K562 (cell line): ENCODE measurements at regions not wholly inside any gene's neighbourhood (a gene's known extent, or its start where the extent isn't known, plus 50 kb on each side); places are given as distances from the start of the nearest gene placed in this dataset.

Experiments used
- ATAC-seq: fragments of 200-7000 bp; cut with Tn5 transposase; 3 replicates; pipeline ENCODE4 v1.9.1; 2020; ENCODE audit warnings: moderate library complexity
- BruUV-seq: library from RNA; stranded (reverse); fragments of 400-500 nt; replicated peaks from 2 replicates; lab custom pipeline; 2021; lab: Mats Ljungman, UMichigan
- CTCF ChIA-PET: fragments of 300-600 bp; formaldehyde crosslinking; extraction: SDS; loops from one replicate; lab custom pipeline; 2021; ENCODE audit warnings: low intra/inter-chr PET ratio; lab: Yijun Ruan, JAX
- POLR2A ChIA-PET: fragments of 300-600, 350-650 bp; sonication (Branson Sonifier 250); formaldehyde crosslinking; extraction: SDS; loops from one replicate; lab custom pipeline; 2021; ENCODE audit warnings: antibody characterized with exemption, inconsistent platforms; lab: Yijun Ruan, JAX
- DNase-seq, 4 experiments: peaks; one replicate each; pipeline versions ENCODE4 v3.0.0 to v3.0.0-alpha.2; 2011 to 2018; ENCODE audit warnings: low spot score in 3 of 4, mixed read lengths in 3 of 4; ENCODE audit errors: extremely low read depth in 1 of 4
- FAIRE-seq: peaks from 2 replicates; lab custom pipeline; 2011; peaks lifted over from hg19 to GRCh38; lab: Jason Lieb, UNC
- H2AFZ ChIP-seq: 2 replicates; pipeline ENCODE4 v1.6.0; 2011; ENCODE audit warnings: low read depth, low read length, control low read depth, inconsistent platforms
- H3K27ac ChIP-seq: fragments of 200-600 bp; 3 replicates; pipeline ENCODE4 v1.8.0; 2011; ENCODE audit warnings: low read depth, mild to moderate bottlenecking, control low read depth, inconsistent platforms, low read length, moderate library complexity, mixed read lengths; ENCODE audit errors: extremely low read depth
- H3K27me3 ChIP-seq, 2 experiments: fragments of 300-600 bp in 1 of 2; 2 replicates in 1 of 2; 3 replicates in 1 of 2; pipeline versions ENCODE4 v1.6.0 to v1.8.0; 2011; ENCODE audit warnings: inconsistent platforms in 2 of 2, low read length in 2 of 2, mild to moderate bottlenecking in 1 of 2, mixed read lengths in 1 of 2, moderate library complexity in 1 of 2; ENCODE audit not compliant: control insufficient read depth in 2 of 2, insufficient read depth in 2 of 2
- H3K36me3 ChIP-seq: fragments of 300-600 bp; 3 replicates; pipeline ENCODE4 v1.8.0; 2011; ENCODE audit warnings: mild to moderate bottlenecking, low read length, inconsistent platforms; ENCODE audit not compliant: control insufficient read depth, insufficient read depth
- H3K4me1 ChIP-seq, 2 experiments: fragments of 200-600 bp in 1 of 2; replicated peaks in 1 of 2; 2 replicates in 1 of 2; 3 replicates in 1 of 2; pipeline versions ENCODE4 v1.5.1 to v1.8.0; 2011; ENCODE audit warnings: inconsistent platforms in 2 of 2, low read length in 2 of 2, mild to moderate bottlenecking in 1 of 2, mixed read lengths in 1 of 2, moderate library complexity in 1 of 2; ENCODE audit not compliant: control insufficient read depth in 2 of 2, insufficient read depth in 2 of 2
- H3K4me2 ChIP-seq: 2 replicates; pipeline ENCODE4 v1.6.1; 2011; ENCODE audit warnings: low read length, control low read depth, inconsistent platforms, mixed read lengths; ENCODE audit not compliant: insufficient read depth
- H3K4me3 ChIP-seq: fragments of 200-600 bp; sonication (generic), shearing (Covaris generic); 2 replicates; pipeline ENCODE4 v1.5.1; 2016; ENCODE audit warnings: control low read depth, inconsistent platforms
- H3K79me2 ChIP-seq: fragments of 200-600 bp; 3 replicates; pipeline ENCODE4 v1.8.0; 2011; ENCODE audit warnings: low read length, inconsistent platforms; ENCODE audit not compliant: control insufficient read depth, insufficient read depth
- H3K9ac ChIP-seq, 2 experiments: 2 replicates each; pipeline versions ENCODE4 v1.6.0 to v1.6.1; 2011; ENCODE audit warnings: low read depth in 2 of 2, low read length in 2 of 2, control low read depth in 1 of 2, inconsistent platforms in 1 of 2, mild to moderate bottlenecking in 1 of 2, mixed read lengths in 1 of 2; ENCODE audit not compliant: insufficient read depth in 1 of 2
- H3K9me1 ChIP-seq: one replicate; pipeline ENCODE4 v1.6.0; 2011; ENCODE audit warnings: inconsistent platforms, mild to moderate bottlenecking, low read length, moderate library complexity; ENCODE audit not compliant: control insufficient read depth, insufficient read depth
- H3K9me3 ChIP-seq: replicated peaks from 2 replicates; pipeline ENCODE4 v1.5.1; 2011; ENCODE audit warnings: low read depth, low read length, inconsistent platforms; ENCODE audit not compliant: control insufficient read depth, insufficient read depth
- H4K20me1 ChIP-seq: replicated peaks from 2 replicates; pipeline ENCODE4 v1.6.1; 2011; ENCODE audit warnings: low read length, inconsistent platforms, mixed read lengths; ENCODE audit not compliant: control insufficient read depth, insufficient read depth
- ARHGAP35 ChIP-seq: fragments of 450-650 bp; IDR thresholded peaks from 2 replicates; pipeline ENCODE4 v1.6.1; 2018; ENCODE audit not compliant: partially characterized antibody
- GATA2 ChIP-seq: sonication (generic); formaldehyde crosslinking; IDR thresholded peaks from 2 replicates; pipeline ENCODE4 v1.4.0; 2020; ENCODE audit warnings: mild to moderate bottlenecking, missing genetic modification reagents
- GATAD2A ChIP-seq: fragments of 450-650 bp; IDR thresholded peaks from 2 replicates; pipeline ENCODE4 v1.6.1; 2017
- HDAC2 ChIP-seq: fragments of 450-650 bp; IDR thresholded peaks from 2 replicates; pipeline ENCODE4 v1.6.1; 2016; ENCODE audit warnings: mild to moderate bottlenecking
- HOMEZ ChIP-seq: fragments of 250-450 bp; sonication (Bioruptor Pico); IDR thresholded peaks from 2 replicates; pipeline ENCODE4 v1.4.0; 2020; ENCODE audit warnings: mild to moderate bottlenecking, moderate library complexity
- MTA1 ChIP-seq: fragments of 450-650 bp; IDR thresholded peaks from 2 replicates; pipeline ENCODE4 v1.6.1; 2017; ENCODE audit warnings: borderline replicate concordance
- NFATC3 ChIP-seq: fragments of 450-650 bp; IDR thresholded peaks from 2 replicates; pipeline ENCODE4 v1.6.1; 2017; ENCODE audit warnings: mild to moderate bottlenecking
- NONO ChIP-seq, 2 experiments: fragments of 200-400 bp in 1 of 2; fragments of 450-650 bp in 1 of 2; formaldehyde crosslinking in 1 of 2; IDR thresholded peaks; 2 replicates each; pipeline ENCODE4 v1.6.1; 2017; ENCODE audit warnings: low read depth in 2 of 2, mild to moderate bottlenecking in 2 of 2, moderate library complexity in 2 of 2, low read length in 1 of 2
- RUNX1 ChIP-seq: sonication (generic); IDR thresholded peaks from 2 replicates; pipeline ENCODE4 v1.6.1; 2016; ENCODE audit warnings: antibody characterized with exemption, low read depth
- SAP30 ChIP-seq: fragments of 200-600 bp; sonication (generic); IDR thresholded peaks from 2 replicates; pipeline ENCODE4 v1.6.1; 2012; ENCODE audit warnings: borderline replicate concordance, low read depth, mild to moderate bottlenecking, moderate library complexity, low read length, control low read depth, inconsistent platforms; ENCODE audit not compliant: insufficient read depth, poor library complexity, severe bottlenecking
- SIN3B ChIP-seq: fragments of 450-650 bp; IDR thresholded peaks from 2 replicates; pipeline ENCODE4 v1.6.1; 2017; ENCODE audit warnings: low read depth, mild to moderate bottlenecking, moderate library complexity
- TAF1 ChIP-seq: IDR thresholded peaks from 2 replicates; pipeline ENCODE4 v1.6.1; 2011; ENCODE audit warnings: mild to moderate bottlenecking, low read length, moderate library complexity; ENCODE audit not compliant: insufficient read depth, control insufficient read depth, severe bottlenecking; ENCODE audit errors: extremely low read depth
- TBL1XR1 ChIP-seq, 2 experiments: IDR thresholded peaks; 2 replicates each; pipeline ENCODE4 v1.6.1; 2012; ENCODE audit warnings: improper control_type of control experiment in 2 of 2, low read length in 2 of 2, mild to moderate bottlenecking in 1 of 2
- ZC3H11A ChIP-seq: IDR thresholded peaks from 2 replicates; pipeline ENCODE4 v1.6.1; 2012; ENCODE audit warnings: low read depth, low read length, improper control_type of control experiment
- ZKSCAN3 ChIP-seq: fragments of 250-450 bp; sonication (Bioruptor Pico); IDR thresholded peaks from 2 replicates; pipeline ENCODE4 v1.4.0; 2020
- ZSCAN32 ChIP-seq: fragments of 450-650 bp; formaldehyde crosslinking; IDR thresholded peaks from 2 replicates; pipeline ENCODE4 v1.4.0; 2020; ENCODE audit warnings: mild to moderate bottlenecking, moderate library complexity
- WGBS: fragments of 100-300 bp; shearing (Covaris generic); methylation state at CpG from one replicate; pipeline ENCODE4 v1.1.6; 2016; ENCODE audit warnings: low coverage, mixed read lengths; ENCODE audit not compliant: insufficient coverage; ENCODE audit errors: missing lambda C conversion rate; 5-methylcytosine and 5-hydroxymethylcytosine counted together
- in situ Hi-C: fragments of 300-500 bp; cut with MboI; formaldehyde crosslinking; loops from 4 replicates; pipeline ENCODE4 v1.15.0; 2018; ENCODE audit warnings: inconsistent platforms, mixed read lengths
- intact Hi-C: fragments of 100-400 bp; cut with micrococcal nuclease; formaldehyde crosslinking; loops from 2 replicates; pipeline ENCODE4 v1.14.2; 2022
- TF ChIP-seq, protein P1 (sequence below), 2 experiments: fragments of 200-800 bp in 1 of 2; sonication (Bioruptor generic) in 1 of 2; sonication (generic) in 1 of 2; formaldehyde crosslinking in 1 of 2; IDR thresholded peaks in 1 of 2; conservative IDR thresholded peaks in 1 of 2; 2 replicates each; pipeline versions ENCODE4 v1.5.0 to v1.6.1; 2016 to 2020; ENCODE audit warnings: missing compliant biosample characterization in 1 of 2, missing genetic modification characterization in 1 of 2, missing genetic modification reagents in 1 of 2
- TF ChIP-seq, protein P2 (sequence below), 2 experiments: fragments of 450-650 bp; IDR thresholded peaks; 2 replicates each; pipeline ENCODE4 v1.6.1; 2018; ENCODE audit warnings: mild to moderate bottlenecking in 2 of 2, low read depth in 1 of 2; ENCODE audit not compliant: partially characterized antibody in 2 of 2

GRCh38 chr13:81148822-81149221 lies 807.9 kb upstream of the SPRY2 start:
- Histone ChIP-seq H3K9me1 (no peaks in the 10 kb centered on the region), H3K9ac (no peak overlapping the region), H3K79me2 (no peaks in the 10 kb centered on the region), H3K4me3 (no peak overlapping the region), H3K27me3 (no peaks in the 10 kb centered on the region), H3K4me2 (no peak overlapping the region), H3K9me3 (no peaks in the 10 kb centered on the region), H4K20me1 (no peaks in the 10 kb centered on the region), H3K4me1 (no peaks in the 10 kb centered on the region), H3K36me3 (no peaks in the 10 kb centered on the region), H2AFZ (no peak overlapping the region), H3K27ac (no peak overlapping the region)
- ChIA-PET POLR2A (no interaction called here), CTCF (no interaction called here)
- FAIRE-seq (no peak), DNase-seq (no peak), ATAC-seq (no peak)
- intact Hi-C loops, result no loop called here
- no TSS peak for BruUV-seq
- 0% methylated on average over 2 of the region's 2 CpGs for WGBS
- in situ Hi-C loops, result no loop called here
- TF ChIP-seq ZSCAN32, result no peak
- no peak for TF ChIP-seq SIN3B
- TF ChIP-seq RUNX1, result no peak
- TF ChIP-seq ZKSCAN3 (CRISPR knock-in tag), result no peak
- TF ChIP-seq NONO (IDR thresholded peaks at IDR 0.05; ENCODE audit: low read depth in 2 of 2, low read length in 1 of 2), result no peak
- TF ChIP-seq TBL1XR1 (IDR thresholded peaks at IDR 0.05; ENCODE audit: low read length in 2 of 2), result no peak
- TF ChIP-seq HDAC2, result no peak
- TF ChIP-seq MTA1, result no peak
- TF ChIP-seq HOMEZ (CRISPR knock-in tag), result no peak
- TF ChIP-seq, protein P1, sequence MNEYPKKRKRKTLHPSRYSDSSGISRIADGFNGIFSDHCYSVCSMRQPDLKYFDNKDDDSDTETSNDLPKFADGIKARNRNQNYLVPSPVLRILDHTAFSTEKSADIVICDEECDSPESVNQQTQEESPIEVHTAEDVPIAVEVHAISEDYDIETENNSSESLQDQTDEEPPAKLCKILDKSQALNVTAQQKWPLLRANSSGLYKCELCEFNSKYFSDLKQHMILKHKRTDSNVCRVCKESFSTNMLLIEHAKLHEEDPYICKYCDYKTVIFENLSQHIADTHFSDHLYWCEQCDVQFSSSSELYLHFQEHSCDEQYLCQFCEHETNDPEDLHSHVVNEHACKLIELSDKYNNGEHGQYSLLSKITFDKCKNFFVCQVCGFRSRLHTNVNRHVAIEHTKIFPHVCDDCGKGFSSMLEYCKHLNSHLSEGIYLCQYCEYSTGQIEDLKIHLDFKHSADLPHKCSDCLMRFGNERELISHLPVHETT (CRISPR knock-in tag; conservative IDR thresholded peaks at IDR 0.05 in 1 of 2, IDR thresholded peaks at IDR 0.05 in 1 of 2), result no peak
- no peak for TF ChIP-seq TAF1
- no peak for TF ChIP-seq NFATC3
- no peak for TF ChIP-seq GATA2 (CRISPR knock-in tag)
- TF ChIP-seq ZC3H11A, result no peak
- TF ChIP-seq, protein P2, sequence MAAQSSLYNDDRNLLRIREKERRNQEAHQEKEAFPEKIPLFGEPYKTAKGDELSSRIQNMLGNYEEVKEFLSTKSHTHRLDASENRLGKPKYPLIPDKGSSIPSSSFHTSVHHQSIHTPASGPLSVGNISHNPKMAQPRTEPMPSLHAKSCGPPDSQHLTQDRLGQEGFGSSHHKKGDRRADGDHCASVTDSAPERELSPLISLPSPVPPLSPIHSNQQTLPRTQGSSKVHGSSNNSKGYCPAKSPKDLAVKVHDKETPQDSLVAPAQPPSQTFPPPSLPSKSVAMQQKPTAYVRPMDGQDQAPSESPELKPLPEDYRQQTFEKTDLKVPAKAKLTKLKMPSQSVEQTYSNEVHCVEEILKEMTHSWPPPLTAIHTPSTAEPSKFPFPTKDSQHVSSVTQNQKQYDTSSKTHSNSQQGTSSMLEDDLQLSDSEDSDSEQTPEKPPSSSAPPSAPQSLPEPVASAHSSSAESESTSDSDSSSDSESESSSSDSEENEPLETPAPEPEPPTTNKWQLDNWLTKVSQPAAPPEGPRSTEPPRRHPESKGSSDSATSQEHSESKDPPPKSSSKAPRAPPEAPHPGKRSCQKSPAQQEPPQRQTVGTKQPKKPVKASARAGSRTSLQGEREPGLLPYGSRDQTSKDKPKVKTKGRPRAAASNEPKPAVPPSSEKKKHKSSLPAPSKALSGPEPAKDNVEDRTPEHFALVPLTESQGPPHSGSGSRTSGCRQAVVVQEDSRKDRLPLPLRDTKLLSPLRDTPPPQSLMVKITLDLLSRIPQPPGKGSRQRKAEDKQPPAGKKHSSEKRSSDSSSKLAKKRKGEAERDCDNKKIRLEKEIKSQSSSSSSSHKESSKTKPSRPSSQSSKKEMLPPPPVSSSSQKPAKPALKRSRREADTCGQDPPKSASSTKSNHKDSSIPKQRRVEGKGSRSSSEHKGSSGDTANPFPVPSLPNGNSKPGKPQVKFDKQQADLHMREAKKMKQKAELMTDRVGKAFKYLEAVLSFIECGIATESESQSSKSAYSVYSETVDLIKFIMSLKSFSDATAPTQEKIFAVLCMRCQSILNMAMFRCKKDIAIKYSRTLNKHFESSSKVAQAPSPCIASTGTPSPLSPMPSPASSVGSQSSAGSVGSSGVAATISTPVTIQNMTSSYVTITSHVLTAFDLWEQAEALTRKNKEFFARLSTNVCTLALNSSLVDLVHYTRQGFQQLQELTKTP (IDR thresholded peaks at IDR 0.05; ENCODE audit: low read depth in 1 of 2, partially characterized antibody in 2 of 2), result no peak
- TF ChIP-seq GATAD2A, result no peak
- no peak for TF ChIP-seq SAP30
- no peak for TF ChIP-seq ARHGAP35
